Dermis microvascular lymphatic vessel endothelial cell (primary cell): ENCODE measurements at regions not wholly inside any gene's neighbourhood (a gene's known extent, or its start where the extent isn't known, plus 50 kb on each side); places are given as distances from the start of the nearest gene placed in this dataset.

Experiments used
- DNase-seq, 2 donors: peaks; one replicate each; pipeline versions ENCODE4 v3.0.0 to v3.0.0-alpha.2; 2010; ENCODE audit warnings: low read depth in 2 of 2

DNA sequence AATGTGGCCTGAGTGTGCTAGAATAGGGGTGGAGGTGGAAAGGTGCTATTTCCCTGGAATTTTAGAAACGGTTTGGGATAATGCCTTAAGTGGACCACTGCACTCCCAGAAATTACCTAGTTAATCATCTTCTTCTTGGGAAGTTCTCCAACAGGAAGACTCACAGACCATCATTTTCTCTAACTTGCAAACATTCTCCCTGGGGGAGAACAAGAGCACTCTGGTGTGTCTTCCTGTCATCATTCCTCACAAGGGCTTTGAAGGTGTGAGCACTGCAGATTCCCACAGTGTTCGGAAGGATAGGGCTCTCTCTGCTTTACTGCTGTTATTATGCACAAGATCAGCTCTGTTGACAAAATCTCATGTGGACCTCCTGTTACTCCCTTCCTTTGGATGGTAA is 54.9 kb upstream of the TSPAN2 start:
- no peak for DNase-seq

DNA sequence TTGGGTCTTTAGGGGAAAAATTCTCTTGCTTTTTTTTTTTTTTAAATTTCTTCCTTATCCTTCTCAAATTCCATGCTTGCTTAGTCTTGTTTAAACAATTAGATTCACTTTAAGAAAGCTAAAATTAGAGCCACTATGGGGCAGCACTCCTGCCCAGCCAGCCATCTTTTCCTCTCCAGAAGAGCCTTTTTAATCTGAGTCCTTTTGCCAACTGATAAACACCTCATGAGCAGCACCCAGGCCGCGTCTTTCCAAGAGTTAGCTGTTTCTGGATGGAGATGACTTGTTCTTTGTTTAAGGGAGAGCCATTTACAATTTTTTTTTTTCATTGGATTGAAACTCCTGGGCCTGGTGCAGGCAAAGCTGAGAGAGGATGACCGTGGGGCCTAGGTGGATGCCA is 53.3 kb upstream of the TSPAN2 start:
- DNase-seq, result no peak

DNA sequence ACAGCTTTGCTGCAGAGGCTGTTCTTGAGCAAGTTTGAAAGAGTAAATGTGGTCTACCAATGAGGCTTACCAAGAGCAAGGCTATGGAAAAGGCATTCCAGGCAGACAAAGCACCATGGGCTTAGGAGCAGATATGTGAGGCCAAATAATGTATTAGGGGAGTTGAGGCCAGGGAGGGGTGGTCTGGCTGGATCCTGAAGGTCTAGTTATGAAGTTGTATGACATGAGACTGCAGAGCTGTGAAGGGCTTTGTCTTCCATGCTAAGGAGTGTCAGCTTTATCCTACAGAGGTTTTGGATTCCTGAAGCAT is 51.8 kb upstream of the TSPAN2 start:
- DNase-seq, result no peak

DNA sequence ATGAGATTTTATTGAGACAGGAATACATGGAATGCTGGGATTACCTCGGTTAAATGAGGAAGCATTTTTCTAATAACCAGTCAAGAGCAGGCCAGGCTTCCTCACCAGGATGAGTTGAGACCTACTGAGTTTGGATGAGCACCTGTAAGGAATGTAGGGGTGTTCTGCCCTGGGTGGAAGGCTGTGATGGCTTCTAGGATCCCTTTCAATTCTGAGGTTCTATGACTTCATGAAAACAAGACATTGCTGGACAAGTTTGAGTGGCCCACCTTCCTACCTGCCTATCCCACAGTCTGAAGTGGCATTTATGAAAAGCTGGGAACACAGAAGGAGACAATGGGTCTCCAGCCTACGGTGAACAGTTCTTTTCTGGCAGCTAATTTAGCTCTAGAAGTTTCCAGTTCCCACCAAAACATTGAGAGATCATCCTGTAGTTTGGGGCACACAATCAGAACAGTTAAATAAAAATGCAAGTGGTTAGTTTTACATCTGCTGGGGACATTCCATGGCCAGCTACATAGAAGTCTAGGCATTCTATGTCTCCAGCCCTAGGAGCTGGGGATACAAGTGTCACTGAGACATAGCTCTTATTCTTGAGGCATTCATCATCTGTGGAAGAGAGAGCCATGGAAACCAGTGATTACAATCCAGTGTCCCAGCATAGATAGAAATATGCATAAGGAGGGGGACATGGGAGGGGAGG is 51.3 kb upstream of the TSPAN2 start:
- DNase-seq, result no peak

DNA sequence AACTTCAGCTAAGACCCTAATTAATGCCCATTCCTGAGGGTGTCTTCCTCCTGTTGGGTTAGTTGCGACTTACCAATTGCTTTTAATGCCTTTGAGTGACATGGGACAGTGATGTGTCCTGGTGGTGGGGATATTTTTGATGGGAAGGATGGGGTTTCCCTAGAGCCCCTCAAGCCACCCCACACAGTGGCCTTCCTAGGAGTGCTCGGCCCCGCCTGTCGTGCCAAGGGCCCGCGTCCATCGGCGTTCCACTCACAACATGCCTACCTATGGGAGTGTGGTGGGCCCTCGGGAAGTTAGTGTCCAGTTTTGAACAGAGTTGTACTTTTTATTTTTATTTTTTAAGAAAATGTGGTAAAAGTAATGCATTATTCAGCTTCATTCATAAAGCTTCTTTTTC is 50.1 kb upstream of the TSPAN2 start:
- no peak for DNase-seq
